HG03196 (cell line): ENCODE measurements at regions not wholly inside any gene's neighbourhood (a gene's known extent, or its start where the extent isn't known, plus 50 kb on each side); places are given as distances from the start of the nearest gene placed in this dataset.
"Not testable (repeated sequence)": the region's sequence is repeated elsewhere in the genome, so short reads cannot be mapped to it uniquely, and the experiment has no call there.

ENCODE experiments used
- ATAC-seq: cut with Tn5 transposase; IDR thresholded peaks from one replicate; pipeline ENCODE4 v1.9.1; 2021; ENCODE audit not compliant: unreplicated experiment

GRCh38 chr5:92378966-92379611 lies 996.0 kb upstream of the ARRDC3 start:
- ATAC-seq: no peak

GRCh38 chr5:92374859-92375258 lies 991.7 kb upstream of the ARRDC3 start:
- ATAC-seq: no peak

DNA sequence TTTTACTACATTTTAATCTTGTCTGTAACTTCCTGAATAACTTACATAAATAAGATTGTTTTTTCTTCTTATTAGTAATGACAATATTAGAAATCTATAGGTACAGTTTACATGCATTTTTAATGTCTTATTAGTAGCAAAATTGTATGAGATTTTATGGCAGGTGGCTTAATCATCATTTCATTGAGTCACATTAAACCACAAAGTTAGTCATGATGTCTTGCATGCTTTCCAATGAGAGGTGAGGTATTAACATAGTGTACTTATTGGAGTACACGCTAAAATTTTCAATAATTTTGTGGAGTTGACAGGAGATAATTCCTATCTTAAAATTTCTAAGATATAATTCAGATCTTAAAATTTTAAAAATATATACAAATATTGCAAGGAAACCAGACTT lies 989.6 kb upstream of the ARRDC3 start:
- no peak for ATAC-seq

DNA sequence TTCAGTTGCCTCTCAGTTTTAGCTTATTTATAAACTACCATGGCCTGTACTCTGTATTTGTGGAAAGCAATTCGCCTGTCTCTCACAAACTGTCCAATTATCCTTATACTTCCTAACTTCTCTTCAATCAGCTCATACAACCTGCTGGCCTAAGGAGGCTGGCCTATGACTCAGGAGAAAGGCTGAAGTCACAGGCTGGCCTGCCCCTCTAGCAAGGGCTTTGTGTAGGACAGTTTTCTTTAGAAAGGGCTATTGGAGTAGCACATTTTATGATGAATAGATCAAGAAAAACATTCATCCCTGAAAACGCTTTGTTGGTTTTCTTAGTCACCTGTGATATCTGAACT lies 988.7 kb upstream of the ARRDC3 start:
- ATAC-seq: no peak

DNA sequence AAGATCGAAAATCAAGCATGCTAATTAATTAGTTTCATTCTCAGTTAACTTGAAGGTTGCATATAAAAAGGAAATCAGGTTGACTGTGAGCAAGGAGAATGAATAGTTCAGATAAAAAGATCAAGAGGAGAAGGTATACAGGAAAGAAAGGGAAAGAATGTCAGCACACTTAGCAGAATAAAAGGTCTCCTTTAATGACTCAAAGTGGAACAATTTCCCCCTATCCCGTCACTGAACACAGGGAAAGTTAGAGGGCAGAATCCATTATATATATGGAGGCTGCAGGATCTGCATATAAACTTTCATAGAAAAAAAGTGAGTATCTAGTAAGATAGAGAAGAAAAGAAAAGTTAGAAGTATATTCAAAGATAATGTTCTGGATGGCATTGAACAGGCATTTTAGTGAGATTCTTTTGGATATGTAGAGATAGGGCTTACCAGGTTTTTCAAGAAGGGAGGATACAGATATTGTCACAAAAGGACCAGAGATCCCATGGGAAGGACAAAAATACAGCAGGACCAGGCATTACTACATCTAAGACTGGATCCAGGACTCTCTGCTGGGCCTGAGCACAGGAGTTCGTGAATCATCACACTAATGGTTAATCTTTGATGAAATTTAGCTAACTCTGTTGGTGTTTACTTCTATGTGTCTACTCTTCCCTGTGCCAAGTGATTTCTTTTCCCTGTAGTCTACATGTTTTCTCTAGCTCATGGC lies 988.2 kb upstream of the ARRDC3 start:
- no peak for ATAC-seq

GRCh38 chr5:92370032-92370431 lies 986.9 kb upstream of the ARRDC3 start:
- ATAC-seq: no peak

DNA sequence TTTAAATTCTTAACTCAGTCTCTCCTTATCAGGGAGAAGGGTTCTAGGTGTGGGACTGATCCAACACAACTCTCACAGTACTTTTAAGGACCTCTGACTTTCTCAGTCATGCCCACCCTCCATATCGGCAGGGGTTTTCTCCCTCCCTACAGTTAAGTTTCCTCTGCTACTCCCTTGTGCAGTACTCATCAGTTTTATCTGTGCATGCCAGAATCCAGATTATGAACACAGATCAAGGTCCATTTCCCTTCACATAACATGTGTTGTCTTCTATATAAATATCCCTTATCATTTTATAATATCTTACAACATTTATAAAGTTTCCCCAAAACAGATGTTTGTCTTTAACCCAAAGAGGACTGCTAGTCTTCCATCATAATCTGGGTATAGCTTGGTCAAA lies 986.5 kb upstream of the ARRDC3 start:
- no peak for ATAC-seq

GRCh38 chr5:92364986-92365550 lies 982.0 kb upstream of the ARRDC3 start:
- no peak for ATAC-seq

- no peak for ATAC-seq
These were observed 970.3 kb upstream of the ARRDC3 start for GRCh38 chr5:92353107-92354030.

DNA sequence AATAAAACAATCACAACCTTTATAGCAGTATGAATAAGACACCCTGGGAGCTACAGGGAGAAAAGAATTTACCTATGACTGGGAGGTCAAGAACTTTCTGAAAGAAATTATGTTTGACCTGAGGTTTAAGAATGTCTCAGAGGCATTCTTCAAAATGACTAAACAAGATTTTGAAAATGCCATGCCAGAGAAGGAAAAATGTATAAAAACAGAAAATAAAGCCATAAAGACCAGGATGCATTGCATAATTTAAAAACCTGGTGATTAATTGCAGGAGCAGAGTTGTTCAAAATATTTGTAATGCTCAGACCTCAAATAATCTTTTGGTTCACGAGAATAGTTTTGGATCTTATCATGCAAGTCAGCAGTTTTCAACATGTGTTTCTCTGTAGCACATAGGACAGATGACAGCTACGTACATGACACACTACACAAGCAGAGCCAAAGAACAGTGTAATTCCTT lies 954.7 kb upstream of the ARRDC3 start:
- no peak for ATAC-seq

DNA sequence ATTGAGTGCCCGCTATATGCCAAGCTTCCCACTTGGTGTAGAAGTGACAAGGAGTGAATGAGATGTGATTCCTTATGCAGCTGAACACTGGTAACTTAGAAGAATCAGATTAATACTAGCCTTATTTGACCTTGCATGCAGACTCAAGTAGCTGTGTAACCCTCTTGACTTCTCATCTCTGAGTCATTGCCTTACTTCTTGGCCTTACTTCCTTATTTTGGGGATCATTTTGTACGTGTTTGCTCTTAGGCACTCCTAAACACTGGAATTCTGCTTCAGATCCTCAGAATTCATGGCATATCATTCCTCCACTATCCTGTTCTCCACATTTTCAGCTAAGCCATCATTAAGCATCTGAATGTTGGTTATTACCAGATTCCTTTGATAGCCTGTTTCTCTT lies 948.9 kb upstream of the ARRDC3 start:
- ATAC-seq: no peak

DNA sequence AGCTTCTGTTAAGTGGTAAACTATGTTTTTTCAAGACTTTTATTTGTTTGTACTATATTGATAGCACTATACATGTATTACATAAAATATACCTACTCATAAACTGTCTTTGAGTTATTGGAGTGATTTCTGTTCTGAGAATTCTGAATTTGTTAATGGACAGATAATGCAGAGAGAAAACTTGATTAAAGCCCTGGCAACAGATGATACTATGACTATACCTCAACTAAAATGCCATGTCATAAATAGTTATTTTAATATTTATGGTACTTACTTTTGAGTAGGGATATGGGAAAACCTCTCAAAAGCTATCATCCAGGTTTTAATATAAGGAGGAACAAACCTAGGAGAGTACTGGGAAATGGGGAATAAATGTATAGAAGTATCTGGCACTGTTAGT lies 947.2 kb upstream of the ARRDC3 start:
- no peak for ATAC-seq

- no peak for ATAC-seq
These were observed 946.6 kb upstream of the ARRDC3 start for GRCh38 chr5:92329759-92330158.

GRCh38 chr5:92328584-92329259 lies 945.6 kb upstream of the ARRDC3 start:
- no peak for ATAC-seq

GRCh38 chr5:92320446-92320845 lies 937.3 kb upstream of the ARRDC3 start:
- ATAC-seq: no peak

GRCh38 chr5:92313385-92313784 lies 930.3 kb upstream of the ARRDC3 start:
- ATAC-seq: no peak

- ATAC-seq: no peak
These were observed 926.3 kb upstream of the ARRDC3 start for GRCh38 chr5:92309336-92309991.

DNA sequence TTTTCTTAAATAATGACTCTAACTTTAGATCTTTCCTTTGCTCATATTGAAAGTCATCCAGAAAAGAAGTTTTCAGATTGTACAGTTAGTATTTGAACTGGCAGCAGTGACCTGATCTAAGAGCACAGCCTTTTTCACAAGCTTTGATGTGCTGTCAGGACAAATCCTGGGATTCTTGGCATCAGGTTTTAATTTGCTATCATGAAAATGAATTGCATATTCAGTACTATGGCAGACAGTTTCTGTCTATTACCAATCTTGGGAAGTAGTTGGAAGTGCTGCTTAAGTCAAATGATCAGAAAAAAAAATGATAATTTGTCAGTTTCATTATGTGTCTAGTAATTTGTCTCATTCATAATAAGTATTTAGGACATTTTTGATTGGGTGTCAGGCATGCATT lies 925.6 kb upstream of the ARRDC3 start:
- no peak for ATAC-seq

GRCh38 chr5:92302356-92302755 lies 919.2 kb upstream of the ARRDC3 start:
- ATAC-seq: not testable (repeated sequence)

DNA sequence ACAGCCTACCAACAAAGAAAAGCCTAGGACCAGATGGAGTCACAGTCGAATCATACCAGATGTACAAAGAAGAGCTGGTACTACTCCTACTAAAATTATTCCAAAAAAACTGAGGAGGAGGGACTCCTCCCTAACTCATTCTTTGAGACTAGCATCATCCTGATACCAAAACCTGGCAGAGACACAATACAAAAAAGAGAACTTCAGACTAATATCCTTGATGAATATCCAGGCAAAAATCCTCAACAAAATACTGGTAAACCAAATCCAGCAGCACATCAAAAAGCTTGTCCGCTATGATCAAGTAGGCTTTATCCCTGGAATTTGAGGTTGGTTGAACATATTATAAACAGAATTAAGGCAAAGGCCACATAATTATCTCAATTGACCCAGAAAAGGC lies 900.4 kb upstream of the ARRDC3 start:
- ATAC-seq: no peak
